ENCODE measurements at regions not wholly inside any gene's neighbourhood (a gene's known extent, or its start where the extent isn't known, plus 50 kb on each side); places are given as distances from the start of the nearest gene placed in this dataset.
"Not testable (repeated sequence)": the region's sequence is repeated elsewhere in the genome, so short reads cannot be mapped to it uniquely, and the experiment has no call there.

DNA sequence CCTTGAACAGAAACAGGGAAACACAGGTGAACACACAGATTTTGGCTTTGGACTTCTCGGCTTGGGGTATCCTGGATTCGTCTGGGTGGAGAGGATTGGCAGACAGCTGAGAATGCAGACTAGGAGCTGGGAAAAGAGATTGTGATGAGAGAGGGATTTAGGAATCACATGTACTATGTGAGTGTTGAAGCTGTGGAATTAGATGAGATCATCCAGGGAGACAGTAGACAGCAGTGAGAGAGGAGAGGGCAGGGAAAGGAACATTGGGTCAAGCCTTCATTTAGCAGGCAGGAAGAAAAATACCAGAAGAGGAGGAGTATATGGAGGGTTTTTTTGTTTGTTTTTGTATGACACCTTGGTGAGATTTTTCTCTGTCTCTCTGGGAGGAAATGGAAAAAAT is 262.1 kb upstream of the TBL1XR1 start:
- no peak for TF ChIP-seq ZNF274 (IDR thresholded peaks at IDR 0.05; ENCODE audit: low read depth, low read length)
- no peak overlapping the region for H3K4me3 ChIP-seq (ENCODE audit: low read length)

DNA sequence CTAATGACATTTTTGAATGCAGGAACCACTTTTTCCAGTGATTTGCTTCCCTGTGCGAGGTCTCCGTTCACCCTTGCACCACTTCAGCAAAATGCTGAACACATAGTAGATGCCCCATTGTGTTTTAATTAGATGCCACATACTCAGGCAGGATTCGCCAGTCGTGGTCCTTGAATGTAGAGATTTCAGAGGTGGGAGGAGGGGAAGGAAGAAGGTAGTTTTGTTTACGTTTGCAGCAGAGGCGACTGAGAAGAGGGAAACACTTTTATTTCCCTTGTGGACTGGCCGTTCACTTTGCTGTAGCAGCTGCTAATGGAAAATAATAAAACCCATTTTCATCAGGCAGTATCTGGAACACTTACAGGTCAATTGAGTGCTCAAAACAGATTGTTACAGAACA is 262.8 kb upstream of the TBL1XR1 start:
- TF ChIP-seq ZNF274 (IDR thresholded peaks at IDR 0.05; ENCODE audit: low read depth, low read length), result no peak
- no peak overlapping the region for H3K4me3 ChIP-seq (ENCODE audit: low read length)

DNA sequence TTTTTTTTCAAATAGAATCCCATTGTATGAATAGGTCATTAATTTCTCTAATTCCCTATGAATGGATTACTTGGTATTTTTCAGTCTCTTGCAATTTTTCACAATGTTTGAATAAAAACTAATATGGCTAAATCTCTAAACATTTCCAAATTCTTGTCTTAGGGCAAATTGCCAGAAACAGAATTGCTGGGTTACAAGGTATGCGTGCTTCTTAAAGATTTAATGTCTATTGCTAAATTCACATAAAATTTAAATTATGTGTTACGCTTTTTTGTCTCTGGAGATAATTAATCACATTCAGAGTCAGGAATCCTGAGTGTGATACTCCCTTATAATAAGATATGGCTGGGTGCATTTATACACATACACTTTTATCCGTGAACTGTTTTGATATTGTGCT is 264.5 kb upstream of the TBL1XR1 start:
- no peak overlapping the region for H3K4me3 ChIP-seq (ENCODE audit: low read length)
- TF ChIP-seq ZNF274 (IDR thresholded peaks at IDR 0.05; ENCODE audit: low read depth, low read length), result no peak

DNA sequence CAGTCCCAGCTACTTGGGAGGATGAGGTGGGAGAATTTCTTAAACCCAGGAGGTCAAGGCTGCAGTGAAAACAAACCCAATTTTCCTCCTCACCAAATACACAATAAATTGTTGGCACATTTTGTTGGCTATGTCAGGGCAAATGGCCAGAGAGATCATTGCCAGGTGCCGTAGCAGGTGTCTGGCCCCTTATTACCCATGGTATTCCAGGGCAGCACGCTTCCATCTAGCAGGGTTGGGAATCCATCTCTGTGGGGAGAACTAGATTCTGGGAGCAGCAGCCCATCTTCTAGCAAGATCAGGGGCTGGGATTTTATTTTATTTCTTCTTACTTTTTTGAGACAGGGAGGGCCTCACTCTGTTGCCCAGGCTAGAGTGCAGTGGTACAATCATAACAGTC is 266.1 kb upstream of the TBL1XR1 start:
- not testable (repeated sequence) for H3K4me3 ChIP-seq (ENCODE audit: low read length)

DNA sequence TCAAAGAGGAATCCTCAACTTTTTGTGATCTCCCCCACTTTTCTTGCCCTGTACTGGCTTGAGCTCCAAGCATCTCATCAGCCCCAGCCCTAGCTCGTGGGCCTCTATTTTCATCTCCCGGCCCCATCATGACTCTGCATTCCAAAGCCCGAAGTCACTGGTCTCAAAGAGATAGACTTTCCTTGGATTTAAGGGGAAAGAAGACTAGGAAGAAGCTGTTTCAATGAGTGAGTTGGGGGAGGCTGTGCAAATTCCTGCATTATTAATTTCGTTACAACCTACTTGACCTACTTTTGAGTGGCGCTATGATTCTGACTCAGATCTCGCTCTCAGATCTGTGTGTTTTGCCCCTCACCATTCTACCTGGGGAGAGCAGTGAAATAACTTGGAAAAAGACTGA is 266.6 kb upstream of the TBL1XR1 start:
- no peak for TF ChIP-seq ZNF274 (IDR thresholded peaks at IDR 0.05; ENCODE audit: low read depth, low read length)

DNA sequence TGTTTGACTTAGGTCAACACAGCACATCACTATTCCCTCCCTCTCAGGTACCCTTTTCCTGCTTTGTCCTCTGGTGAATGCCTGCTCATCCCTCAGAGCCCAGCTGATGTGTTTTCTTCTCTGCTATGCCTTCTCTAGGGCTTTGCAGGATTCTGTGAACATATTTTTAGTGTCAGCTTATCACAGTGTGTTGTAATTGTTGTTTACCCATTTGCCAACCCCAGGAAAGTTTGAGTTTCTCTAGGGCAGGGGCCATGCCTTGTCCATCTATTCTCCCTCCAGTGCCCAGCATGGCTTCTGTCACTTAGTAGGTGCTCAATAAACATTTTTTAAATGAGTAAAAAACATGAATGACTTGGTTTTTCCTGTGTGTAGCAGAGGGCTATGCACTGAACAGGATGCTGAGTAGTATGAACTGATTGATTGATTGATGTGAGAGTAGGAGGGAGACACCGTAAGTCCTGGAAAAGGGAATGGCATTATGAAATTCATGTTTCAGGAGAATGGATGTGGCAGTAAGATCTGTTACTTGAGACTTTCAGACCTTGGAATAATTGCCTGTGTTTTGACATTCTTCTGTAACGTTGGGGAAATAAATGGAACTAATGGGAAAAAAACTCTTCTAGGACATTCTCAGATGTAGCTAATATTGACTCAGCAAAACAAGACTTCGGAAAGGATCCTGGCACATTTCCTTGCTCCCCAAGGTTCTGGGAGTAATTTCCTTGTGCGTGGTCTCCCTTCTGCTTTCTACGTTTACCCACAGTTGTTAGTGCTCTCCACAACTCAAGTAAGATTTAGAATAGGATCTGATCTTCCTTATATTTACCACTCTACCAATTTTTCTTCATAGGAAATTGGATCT is 267.3 kb upstream of the TBL1XR1 start:
- H3K4me3 ChIP-seq (ENCODE audit: low read length), result no peak overlapping the region
- no peak for TF ChIP-seq ZNF274 (IDR thresholded peaks at IDR 0.05; ENCODE audit: low read depth, low read length)

More for the DNA sequence above, 266.6 kb upstream of the TBL1XR1 start:
- no peak overlapping the region for H3K4me3 ChIP-seq (ENCODE audit: low read length)

DNA sequence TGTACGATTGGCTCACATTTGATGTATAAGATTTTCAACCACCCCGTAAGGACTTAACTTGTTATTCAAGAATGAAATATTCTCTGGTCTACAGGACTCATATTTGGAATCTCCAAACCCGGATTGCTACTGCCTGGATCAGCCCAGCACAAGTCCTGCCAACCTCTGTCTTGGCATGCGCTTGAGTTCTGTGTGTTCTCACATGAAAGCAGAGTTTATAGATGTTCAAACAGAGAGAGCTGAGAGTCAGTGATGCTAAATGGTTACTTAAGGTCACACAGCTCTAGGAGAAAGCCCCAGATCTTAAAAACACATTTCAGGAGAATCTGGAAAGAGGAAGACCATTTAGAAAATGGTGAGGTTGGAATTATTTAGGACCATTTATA is 268.0 kb upstream of the TBL1XR1 start:
- no peak overlapping the region for H3K4me3 ChIP-seq (ENCODE audit: low read length)
- TF ChIP-seq ZNF274 (IDR thresholded peaks at IDR 0.05; ENCODE audit: low read depth, low read length), result no peak

DNA sequence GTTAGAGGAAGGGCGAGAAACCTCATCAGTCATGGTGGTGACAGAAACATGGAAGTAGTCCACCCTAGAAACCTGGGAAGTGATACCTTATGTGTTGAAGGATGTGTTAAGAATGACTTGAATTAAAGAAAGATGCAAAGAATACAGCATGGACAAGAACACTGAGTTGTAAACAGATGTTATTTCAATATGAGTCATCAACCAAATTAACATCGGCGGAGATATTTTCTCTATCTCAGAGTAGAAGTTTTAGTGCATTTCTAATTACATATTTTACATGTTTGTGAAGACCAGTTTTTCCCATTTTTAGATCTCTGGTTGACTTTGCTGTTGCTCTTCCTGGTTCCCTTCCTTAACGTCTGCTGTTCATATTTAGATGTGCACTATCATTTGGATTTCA is 268.8 kb upstream of the TBL1XR1 start:
- no peak for TF ChIP-seq ZNF274 (IDR thresholded peaks at IDR 0.05; ENCODE audit: low read depth, low read length)
- no peak overlapping the region for H3K4me3 ChIP-seq (ENCODE audit: low read length)

DNA sequence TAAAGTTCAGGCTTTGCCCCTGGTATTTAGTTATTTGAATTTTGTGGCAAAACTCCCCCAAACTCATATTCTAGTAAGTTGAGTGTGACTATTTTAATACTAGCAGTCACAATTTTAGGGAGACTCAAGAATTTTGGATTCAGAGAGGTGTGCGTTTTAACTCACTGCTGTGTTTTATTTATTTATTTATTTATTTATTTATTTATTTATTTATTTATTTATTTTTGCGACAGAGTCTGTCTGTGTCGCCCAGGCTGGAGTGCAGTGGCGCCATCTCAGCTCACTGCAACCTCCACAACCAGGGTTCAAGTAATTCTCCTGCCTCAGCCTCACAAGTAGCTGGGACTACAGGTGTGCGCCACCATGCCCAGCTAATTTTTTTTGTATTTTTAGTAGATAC is 269.3 kb upstream of the TBL1XR1 start:
- H3K4me3 ChIP-seq (ENCODE audit: low read length), result not testable (repeated sequence)

DNA sequence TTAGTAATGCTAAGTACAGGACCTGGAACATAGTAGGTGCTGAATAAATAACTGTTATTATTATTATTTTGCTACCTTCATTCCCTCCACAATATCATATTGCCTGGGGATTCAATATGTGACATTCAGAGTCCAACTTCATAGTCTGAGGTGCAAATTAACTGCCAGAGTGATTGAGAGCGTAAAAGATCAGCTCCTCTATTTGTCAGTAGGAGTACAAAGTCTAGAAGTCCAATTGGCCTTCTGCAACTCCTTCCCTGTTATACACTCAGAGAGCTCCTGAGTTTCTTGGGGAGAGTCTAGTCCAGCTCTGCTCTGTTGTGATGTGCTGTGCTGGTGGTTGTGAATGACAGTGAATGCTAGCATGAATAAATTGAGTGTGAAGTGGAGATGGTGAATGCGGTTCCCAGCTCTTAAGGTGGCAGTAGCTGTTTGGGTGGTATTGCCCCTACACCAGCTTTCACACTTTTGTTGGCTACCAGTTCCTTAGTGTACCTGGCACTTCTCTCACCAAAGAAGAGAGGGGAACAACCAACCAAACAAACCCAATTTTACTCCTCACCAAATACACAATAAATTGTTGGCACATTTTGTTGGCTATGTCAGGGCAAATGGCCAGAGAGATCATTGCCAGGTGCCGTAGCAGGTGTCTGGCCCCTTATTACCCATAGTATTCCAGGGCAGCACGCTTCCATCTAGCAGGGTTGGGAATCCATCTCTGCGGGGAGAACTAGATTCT is 270.1 kb upstream of the TBL1XR1 start:
- no peak for TF ChIP-seq ZNF274 (IDR thresholded peaks at IDR 0.05; ENCODE audit: low read depth, low read length)
- no peak overlapping the region for H3K4me3 ChIP-seq (ENCODE audit: low read length)

DNA sequence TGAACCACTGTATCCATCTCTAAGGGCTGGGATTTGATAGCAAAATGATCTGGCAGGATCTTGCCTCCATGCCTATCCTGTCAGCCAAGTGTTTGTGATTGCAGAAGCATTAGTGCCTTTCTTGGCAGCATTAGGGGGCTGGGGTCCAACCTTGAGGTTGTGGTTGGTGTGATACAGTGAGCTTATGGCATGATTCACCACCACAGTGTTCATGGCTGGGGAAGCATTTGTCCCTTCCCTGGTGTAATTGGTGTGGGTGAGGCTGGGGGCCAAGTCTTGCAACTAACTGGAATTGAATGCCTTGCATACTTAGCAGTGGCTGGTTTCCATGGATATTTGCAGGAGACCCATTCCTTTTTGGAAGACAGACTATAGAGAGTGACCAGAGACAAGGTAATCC is 271.0 kb upstream of the TBL1XR1 start:
- H3K4me3 ChIP-seq (ENCODE audit: low read length), result no peak overlapping the region
- no peak for TF ChIP-seq ZNF274 (IDR thresholded peaks at IDR 0.05; ENCODE audit: low read depth, low read length)

DNA sequence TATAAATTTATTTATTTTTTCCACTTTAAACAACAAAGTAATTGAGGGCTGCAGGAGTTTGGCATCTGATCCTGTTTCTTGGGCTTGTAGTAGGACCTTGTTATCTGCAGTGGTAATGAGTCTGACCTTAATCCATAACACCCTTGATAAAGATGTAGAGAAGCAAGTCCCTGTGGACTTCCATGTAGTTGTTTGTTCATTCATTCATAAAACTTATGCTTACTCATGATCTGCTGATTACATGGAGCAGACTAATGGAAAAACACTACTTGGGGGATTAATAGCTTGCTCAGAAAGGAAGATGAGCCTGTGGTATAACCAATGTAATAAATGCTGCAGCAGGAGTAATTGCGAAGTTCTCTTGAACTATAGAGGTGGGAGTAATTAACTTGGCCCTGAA is 271.5 kb upstream of the TBL1XR1 start:
- no peak overlapping the region for H3K4me3 ChIP-seq (ENCODE audit: low read length)
- TF ChIP-seq ZNF274 (IDR thresholded peaks at IDR 0.05; ENCODE audit: low read depth, low read length), result no peak

DNA sequence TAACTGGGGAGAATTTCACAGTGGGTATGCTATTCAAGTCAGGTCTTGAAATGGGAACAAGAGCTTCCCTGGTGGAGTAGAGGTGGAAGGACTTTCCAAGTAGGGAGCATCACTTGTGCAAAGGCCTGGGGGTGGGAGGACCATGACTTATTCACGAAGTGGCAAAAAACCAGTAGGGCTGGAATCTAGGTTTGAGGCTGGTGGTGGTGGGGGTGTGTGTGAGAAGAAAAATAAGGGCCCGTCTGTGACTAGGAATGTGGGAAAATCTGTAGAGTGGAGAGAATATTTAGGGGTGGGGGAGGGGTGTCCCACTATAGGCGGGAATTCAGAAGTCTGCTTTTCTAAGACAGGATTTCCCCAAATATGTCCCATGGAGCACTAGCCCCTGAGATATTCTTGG is 271.9 kb upstream of the TBL1XR1 start:
- H3K4me3 ChIP-seq (ENCODE audit: low read length), result no peak overlapping the region
- TF ChIP-seq ZNF274 (IDR thresholded peaks at IDR 0.05; ENCODE audit: low read depth, low read length), result no peak

DNA sequence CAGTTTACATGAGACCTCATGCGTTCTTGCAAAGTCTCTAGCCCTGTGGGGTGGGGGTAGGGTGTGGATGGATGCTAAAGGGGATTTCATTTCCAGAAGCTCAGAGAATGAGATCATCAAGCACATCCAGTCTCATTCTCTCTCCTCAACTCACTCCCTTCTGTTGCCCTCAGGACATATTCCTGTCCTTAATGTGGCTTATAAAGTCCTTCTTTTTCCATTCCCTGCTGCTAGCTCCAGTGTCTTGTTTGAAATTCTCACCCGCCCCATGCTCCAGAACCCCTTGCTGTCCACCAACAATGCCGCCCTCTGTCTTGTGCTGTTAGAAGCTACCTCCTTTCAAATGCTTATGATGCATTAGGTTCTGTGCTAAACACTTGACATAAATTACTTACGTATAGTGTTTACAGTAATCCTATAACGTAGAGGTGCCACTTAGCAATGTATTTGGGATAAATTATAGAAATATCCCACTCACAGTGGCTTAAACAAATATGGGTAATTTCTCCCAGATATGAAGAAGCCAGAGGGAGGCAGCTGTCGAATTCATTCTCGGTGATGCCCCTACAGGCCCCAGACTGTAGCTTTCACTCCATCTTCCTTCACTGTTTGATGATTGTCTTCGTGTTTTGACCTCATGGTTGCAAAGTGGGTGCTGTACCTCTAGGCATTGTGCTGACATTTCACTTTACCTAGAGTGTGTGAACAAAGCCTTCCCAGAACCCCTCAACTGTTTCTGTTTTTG is 273.1 kb upstream of the TBL1XR1 start:
- H3K4me3 ChIP-seq (ENCODE audit: low read length), result no peak overlapping the region
- no peak for TF ChIP-seq ZNF274 (IDR thresholded peaks at IDR 0.05; ENCODE audit: low read depth, low read length)

Measured in GM08714 (cell line).